Nephron (organoid): ENCODE measurements at regions not wholly inside any gene's neighbourhood (a gene's known extent, or its start where the extent isn't known, plus 50 kb on each side); places are given as distances from the start of the nearest gene placed in this dataset.

Source experiments
- H3K27ac Mint-ChIP-seq, 3 experiments: 2 replicates each; pipeline ENCODE4 v1.8.0; 2020; ENCODE audit warnings: mixed read lengths in 3 of 3, mild to moderate bottlenecking in 2 of 3, moderate library complexity in 1 of 3
- H3K27me3 Mint-ChIP-seq: 2 replicates; pipeline ENCODE4 v1.8.0; 2021; ENCODE audit warnings: low read depth, mild to moderate bottlenecking, moderate library complexity, mixed read lengths
- H3K36me3 Mint-ChIP-seq: 2 replicates; pipeline ENCODE4 v1.8.0; 2020; ENCODE audit warnings: low read depth, mixed read lengths
- H3K4me1 Mint-ChIP-seq: 2 replicates; pipeline ENCODE4 v1.8.0; 2020; ENCODE audit warnings: mixed read lengths
- H3K4me3 Mint-ChIP-seq, 3 experiments: 2 replicates each; pipeline ENCODE4 v1.8.0; 2020; ENCODE audit warnings: mild to moderate bottlenecking in 3 of 3, mixed read lengths in 3 of 3, moderate library complexity in 2 of 3
- H3K9me3 Mint-ChIP-seq: 2 replicates; pipeline ENCODE4 v1.8.0; 2020; ENCODE audit warnings: mixed read lengths
- CTCF ChIP-seq, 3 experiments: fragments of 200-600 bp; sonication (generic); IDR thresholded peaks; one replicate each; pipeline ENCODE4 v1.5.0; 2021; ENCODE audit warnings: antibody characterized with exemption in 3 of 3; ENCODE audit not compliant: unreplicated experiment in 3 of 3

GRCh38 chr4:13285336-13285735, 198.8 kb downstream of the RAB28 start:
- H3K27me3 Mint-ChIP-seq = no peaks in the 10 kb centered on the region
- H3K9me3 Mint-ChIP-seq = peaks cover 36% of the 10 kb centered on the region
- TF ChIP-seq CTCF (IDR thresholded peaks at IDR 0.05; ENCODE audit: unreplicated experiment in 3 of 3) = no peak
- H3K4me3 Mint-ChIP-seq = no peak overlapping the region
- no peaks in the 10 kb centered on the region for H3K4me1 Mint-ChIP-seq
- no peak overlapping the region for H3K27ac Mint-ChIP-seq
- H3K36me3 Mint-ChIP-seq = peaks cover 13% of the 10 kb centered on the region

- Mint-ChIP-seq H3K4me3 (no peak overlapping the region), H3K9me3 (peaks cover 36% of the 10 kb centered on the region), H3K27ac (no peak overlapping the region), H3K4me1 (no peaks in the 10 kb centered on the region), H3K36me3 (peaks cover 13% of the 10 kb centered on the region), H3K27me3 (no peaks in the 10 kb centered on the region)
- no peak for TF ChIP-seq CTCF (IDR thresholded peaks at IDR 0.05; ENCODE audit: unreplicated experiment in 3 of 3)
These were observed 199.2 kb downstream of the RAB28 start for GRCh38 chr4:13284932-13285331.

GRCh38 chr4:13276357-13276756, 207.8 kb downstream of the RAB28 start:
- H3K36me3 Mint-ChIP-seq = peaks cover 20% of the 10 kb centered on the region
- H3K27me3 Mint-ChIP-seq = no peaks in the 10 kb centered on the region
- no peaks in the 10 kb centered on the region for H3K4me1 Mint-ChIP-seq
- H3K4me3 Mint-ChIP-seq = no peak overlapping the region
- no peak for TF ChIP-seq CTCF (IDR thresholded peaks at IDR 0.05; ENCODE audit: unreplicated experiment in 3 of 3)
- H3K27ac Mint-ChIP-seq = no peak overlapping the region
- peaks cover 26% of the 10 kb centered on the region for H3K9me3 Mint-ChIP-seq

GRCh38 chr4:13268703-13269102, 215.4 kb downstream of the RAB28 start:
- H3K27me3 Mint-ChIP-seq = no peaks in the 10 kb centered on the region
- H3K4me3 Mint-ChIP-seq = no peak overlapping the region
- peaks cover 5% of the 10 kb centered on the region for H3K36me3 Mint-ChIP-seq
- peaks cover 8% of the 10 kb centered on the region for H3K4me1 Mint-ChIP-seq
- no peak for TF ChIP-seq CTCF (IDR thresholded peaks at IDR 0.05; ENCODE audit: unreplicated experiment in 3 of 3)
- no peak overlapping the region for H3K27ac Mint-ChIP-seq
- H3K9me3 Mint-ChIP-seq = peaks cover 20% of the 10 kb centered on the region

GRCh38 chr4:13268165-13268564, 216.0 kb downstream of the RAB28 start:
- no peak for TF ChIP-seq CTCF (IDR thresholded peaks at IDR 0.05; ENCODE audit: unreplicated experiment in 3 of 3)
- H3K4me1 Mint-ChIP-seq = peaks cover 8% of the 10 kb centered on the region
- peaks cover 4% of the 10 kb centered on the region for H3K36me3 Mint-ChIP-seq
- no peaks in the 10 kb centered on the region for H3K27me3 Mint-ChIP-seq
- no peak overlapping the region for H3K4me3 Mint-ChIP-seq
- no peak overlapping the region for H3K27ac Mint-ChIP-seq
- H3K9me3 Mint-ChIP-seq = peaks cover 17% of the 10 kb centered on the region

GRCh38 chr4:13267091-13267490, 217.0 kb downstream of the RAB28 start:
- no peak for TF ChIP-seq CTCF (IDR thresholded peaks at IDR 0.05; ENCODE audit: unreplicated experiment in 3 of 3)
- Mint-ChIP-seq H3K9me3 (peaks cover 13% of the 10 kb centered on the region), H3K36me3 (peaks cover 4% of the 10 kb centered on the region), H3K27ac (no peak overlapping the region), H3K4me3 (no peak overlapping the region), H3K4me1 (peaks cover 13% of the 10 kb centered on the region), H3K27me3 (no peaks in the 10 kb centered on the region)
